ENCODE measurements at regions not wholly inside any gene's neighbourhood (a gene's known extent, or its start where the extent isn't known, plus 50 kb on each side); places are given as distances from the start of the nearest gene placed in this dataset.

- Histone ChIP-seq H3K9me3 (no peaks in the 10 kb centered on the region), H3K4me3 (no peak overlapping the region), H3K27ac (no peak overlapping the region), H3K4me1 (no peaks in the 10 kb centered on the region), H3K36me3 (replicated peaks in 1 of 2; ENCODE audit: insufficient read depth in 1 of 2, low read depth in 2 of 2) (no peaks in the 10 kb centered on the region), H3K27me3 (no peaks in the 10 kb centered on the region)
- TF ChIP-seq POLR2A (IDR thresholded peaks at IDR 0.05) (no peak), CTCF (IDR thresholded peaks at IDR 0.05) (no peak)
- WGBS, 2 donors = 65 to 72% methylated on average over 5 of the region's 5 CpGs
- ATAC-seq (no peak), DNase-seq (no peak)
- intact Hi-C loops (cut with DNase I) = no loop called here
These were observed 130.8 kb upstream of the LGALSL start for GRCh38 chr2:64323197-64323596.

- TF ChIP-seq POLR2A (IDR thresholded peaks at IDR 0.05) (no peak), CTCF (IDR thresholded peaks at IDR 0.05) (no peak)
- Histone ChIP-seq H3K4me3 (no peak overlapping the region), H3K9me3 (no peaks in the 10 kb centered on the region), H3K27me3 (no peaks in the 10 kb centered on the region), H3K27ac (no peak overlapping the region), H3K36me3 (replicated peaks in 1 of 2; ENCODE audit: insufficient read depth in 1 of 2, low read depth in 2 of 2) (no peaks in the 10 kb centered on the region), H3K4me1 (no peaks in the 10 kb centered on the region)
- DNase-seq = no peak
- WGBS, 2 donors = 68 to 75% methylated on average over 10 of the region's 10 CpGs
- ATAC-seq = no peak
- intact Hi-C loops (cut with DNase I) = no loop called here
These were observed 129.1 kb upstream of the LGALSL start for GRCh38 chr2:64324746-64325410.

- H3K27ac ChIP-seq = no peak overlapping the region
- no peaks in the 10 kb centered on the region for H3K36me3 ChIP-seq (replicated peaks in 1 of 2; ENCODE audit: insufficient read depth in 1 of 2, low read depth in 2 of 2)
- H3K9me3 ChIP-seq = no peaks in the 10 kb centered on the region
- no peak for ATAC-seq
- no peaks in the 10 kb centered on the region for H3K27me3 ChIP-seq
- no peak overlapping the region for H3K4me3 ChIP-seq
- no peaks in the 10 kb centered on the region for H3K4me1 ChIP-seq
- no peak for TF ChIP-seq POLR2A (IDR thresholded peaks at IDR 0.05)
- TF ChIP-seq CTCF (IDR thresholded peaks at IDR 0.05) = no peak
- intact Hi-C loops (cut with DNase I) = no loop called here
- DNase-seq = no peak
These were observed 128.5 kb upstream of the LGALSL start for GRCh38 chr2:64325477-64325851.

- 87 to 89% methylated on average over 7 to 8 of the region's 8 CpGs for WGBS, 2 donors
- no peak overlapping the region for H3K27ac ChIP-seq
- intact Hi-C loops (cut with DNase I) = no loop called here
- no peaks in the 10 kb centered on the region for H3K36me3 ChIP-seq (replicated peaks in 1 of 2; ENCODE audit: insufficient read depth in 1 of 2, low read depth in 2 of 2)
- H3K9me3 ChIP-seq = no peaks in the 10 kb centered on the region
- no peak overlapping the region for H3K4me3 ChIP-seq
- DNase-seq = no peak
- no peak for ATAC-seq
- TF ChIP-seq CTCF (IDR thresholded peaks at IDR 0.05) (no peak), POLR2A (IDR thresholded peaks at IDR 0.05) (no peak)
- H3K4me1 ChIP-seq = peaks cover 4% of the 10 kb centered on the region
- no peaks in the 10 kb centered on the region for H3K27me3 ChIP-seq
These were observed 127.9 kb upstream of the LGALSL start for GRCh38 chr2:64325852-64326577.

- Histone ChIP-seq H3K36me3 (replicated peaks in 1 of 2; ENCODE audit: insufficient read depth in 1 of 2, low read depth in 2 of 2) (no peaks in the 10 kb centered on the region), H3K4me1 (peaks cover 8% of the 10 kb centered on the region), H3K27me3 (no peaks in the 10 kb centered on the region), H3K9me3 (no peaks in the 10 kb centered on the region), H3K4me3 (no peak overlapping the region), H3K27ac (no peak overlapping the region)
- intact Hi-C loops (cut with DNase I) = no loop called here
- TF ChIP-seq CTCF (IDR thresholded peaks at IDR 0.05) = no peak
- DNase-seq (no peak), ATAC-seq (no peak)
- WGBS, 2 donors = 82 to 83% methylated on average over 14 of the region's 14 CpGs
These were observed 127.3 kb upstream of the LGALSL start for GRCh38 chr2:64326578-64327050.
